Cardiac fibroblast (primary cell): ENCODE measurements at regions not wholly inside any gene's neighbourhood (a gene's known extent, or its start where the extent isn't known, plus 50 kb on each side); places are given as distances from the start of the nearest gene placed in this dataset.

Experiments used
- DNase-seq, 2 donors: peaks; one replicate each; pipeline versions ENCODE4 v3.0.0 to v3.0.0-alpha.2; 2010; ENCODE audit warnings: low read depth in 2 of 2
- H3K4me3 ChIP-seq, 2 donors: replicated peaks in 1 of 2; 1 replicate in 1 of 2; 2 replicates in 1 of 2; pipeline ENCODE4 v1.5.1; 2011; ENCODE audit warnings: low read depth in 2 of 2, low read length in 2 of 2, mild to moderate bottlenecking in 2 of 2, moderate library complexity in 1 of 2
- CTCF ChIP-seq: IDR thresholded peaks from one replicate; pipeline ENCODE4 v1.5.1; 2011; ENCODE audit warnings: low read depth, mild to moderate bottlenecking, low read length, inconsistent platforms

DNA sequence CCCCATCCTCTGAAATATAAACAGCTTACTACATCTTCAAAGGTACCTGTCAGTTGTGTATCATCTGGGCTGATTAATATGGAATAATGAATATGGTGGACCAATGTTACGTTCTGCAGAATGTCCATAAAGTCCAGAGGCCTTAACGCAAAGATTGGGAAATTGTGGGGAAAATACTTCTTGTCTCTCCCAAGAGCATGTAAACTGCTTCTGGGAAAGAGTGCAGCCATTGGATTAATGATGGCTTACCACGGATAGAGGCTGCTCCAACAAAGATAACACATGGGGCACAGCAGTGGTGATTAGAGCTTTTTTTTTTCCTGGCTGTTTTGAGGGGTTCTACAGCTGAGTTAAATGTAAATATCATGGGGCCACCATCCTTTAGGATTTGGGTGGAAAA is 340.4 kb upstream of the AKR1E2 start:
- no peak for DNase-seq
- H3K4me3 ChIP-seq = no peak overlapping the region
- TF ChIP-seq CTCF = no peak

DNA sequence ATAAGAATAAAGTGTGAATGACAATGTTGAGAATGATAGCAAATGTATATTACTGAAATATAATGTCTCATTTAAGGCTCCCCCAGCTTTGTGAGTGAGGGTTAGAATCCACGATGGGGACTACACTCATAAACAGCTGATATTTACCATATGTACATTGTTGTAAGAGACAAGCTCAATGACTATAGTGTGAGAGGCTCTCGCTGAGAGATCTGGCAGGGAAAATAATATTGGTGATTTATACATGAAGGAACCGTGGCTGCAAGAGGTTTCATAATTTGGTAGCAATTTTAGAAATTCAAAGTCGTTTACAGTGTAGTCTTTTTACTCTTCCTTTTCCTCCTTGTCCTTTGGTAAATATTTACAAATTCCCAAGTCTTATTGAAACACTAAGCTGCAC is 342.2 kb upstream of the AKR1E2 start:
- no peak overlapping the region for H3K4me3 ChIP-seq
- no peak for TF ChIP-seq CTCF
- no peak for DNase-seq

DNA sequence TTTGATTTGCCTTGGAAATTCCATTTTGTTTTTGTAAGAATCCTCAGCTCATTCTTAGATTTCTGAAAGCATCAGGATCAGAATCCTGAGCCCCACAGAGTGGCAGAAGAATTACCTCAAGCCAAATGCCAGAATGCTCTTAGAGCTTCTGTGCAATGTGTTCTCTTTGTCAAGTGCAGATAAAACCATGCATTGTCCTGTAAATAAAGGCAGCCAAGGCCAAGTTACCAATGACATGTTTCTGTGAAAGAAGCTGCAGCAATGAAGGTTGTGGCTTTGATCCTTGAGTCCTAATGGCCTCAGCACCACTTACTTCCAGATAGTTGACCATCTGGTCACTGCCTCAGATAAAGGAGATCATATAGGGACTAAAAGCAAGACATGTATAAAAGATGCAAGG is 343.3 kb upstream of the AKR1E2 start:
- H3K4me3 ChIP-seq = no peak overlapping the region
- TF ChIP-seq CTCF = no peak
- no peak for DNase-seq

DNA sequence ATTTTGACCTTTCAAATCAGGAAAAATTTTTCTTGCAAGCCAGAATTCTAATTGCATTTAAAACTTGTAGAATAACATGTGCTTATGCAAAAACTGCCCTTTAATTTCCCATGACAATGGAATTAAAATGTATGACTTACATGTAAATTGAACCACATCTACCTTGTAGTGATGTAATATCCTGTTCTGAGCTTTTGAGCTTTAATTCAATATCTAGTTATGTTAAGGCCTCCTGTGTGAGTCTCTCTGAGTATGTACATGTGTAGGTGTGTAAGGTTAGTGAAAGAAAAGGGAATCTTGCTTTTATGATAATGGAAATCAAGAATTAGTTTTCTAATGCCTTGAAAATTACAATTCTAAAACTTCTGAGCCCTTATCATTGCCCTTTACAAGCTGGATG is 344.8 kb upstream of the AKR1E2 start:
- DNase-seq = no peak
- H3K4me3 ChIP-seq = no peak overlapping the region
- TF ChIP-seq CTCF = no peak

- no peak overlapping the region for H3K4me3 ChIP-seq
- no peak for TF ChIP-seq CTCF
- no peak for DNase-seq
These were observed 346.7 kb upstream of the AKR1E2 start for GRCh38 chr10:4479342-4479741.

DNA sequence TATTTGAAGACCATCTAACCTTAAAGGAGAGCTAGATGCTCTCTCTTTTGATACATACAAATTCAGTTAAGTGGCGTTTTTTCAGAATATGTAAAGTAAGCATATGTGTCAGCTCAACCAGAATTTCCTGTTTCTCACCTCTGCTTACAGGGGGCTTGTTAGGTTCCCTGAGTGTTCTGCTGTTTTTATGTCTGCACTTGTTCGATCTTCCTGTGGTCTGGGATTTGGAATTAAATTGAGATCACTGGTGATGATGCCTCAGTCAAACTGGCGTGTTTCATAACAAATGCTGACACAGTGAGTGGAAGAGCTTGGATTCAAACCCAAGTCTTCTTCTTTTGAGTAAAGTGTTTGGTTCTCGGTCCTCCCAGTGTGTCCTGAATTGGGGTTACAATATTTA is 348.3 kb upstream of the AKR1E2 start:
- H3K4me3 ChIP-seq = no peak overlapping the region
- DNase-seq = no peak
- TF ChIP-seq CTCF = no peak

- no peak for TF ChIP-seq CTCF
- peak in 1 of 2 donors; percentile 7 for DNase-seq
- no peak overlapping the region for H3K4me3 ChIP-seq
These were observed 350.0 kb upstream of the AKR1E2 start for GRCh38 chr10:4475827-4476490.
